ENCODE measurements at regions not wholly inside any gene's neighbourhood (a gene's known extent, or its start where the extent isn't known, plus 50 kb on each side); places are given as distances from the start of the nearest gene placed in this dataset.
"Not testable (repeated sequence)": the region's sequence is repeated elsewhere in the genome, so short reads cannot be mapped to it uniquely, and the experiment has no call there.

GRCh38 chr10:55989188-55989587 lies 371.9 kb downstream of the ZWINT start:
- no peak for DNase-seq
- intact Hi-C loops (cut with DNase I) = no loop called here
- no peak for ATAC-seq

- ATAC-seq (no peak), DNase-seq (no peak)
- intact Hi-C loops (cut with DNase I) = no loop called here
Observed at GRCh38 chr10:55979203-55979602, 381.9 kb downstream of the ZWINT start.

GRCh38 chr10:55966101-55966500 lies 395.0 kb downstream of the ZWINT start:
- intact Hi-C loops (cut with DNase I) = no loop called here
- ATAC-seq (peak in 1 of 2 donors; percentile 53), DNase-seq (no peak)

- ATAC-seq (no peak), DNase-seq (no peak)
- intact Hi-C loops (cut with DNase I) = no loop called here
Observed at GRCh38 chr10:55943403-55943802, 417.7 kb downstream of the ZWINT start.

GRCh38 chr10:55929291-55929690 lies 431.8 kb downstream of the ZWINT start:
- DNase-seq = no peak
- no peak for ATAC-seq
- intact Hi-C loops (cut with DNase I) = no loop called here

GRCh38 chr10:55899472-55900147 lies 461.4 kb downstream of the ZWINT start:
- intact Hi-C loops (cut with DNase I); ATAC-seq; DNase-seq: not testable (repeated sequence)

GRCh38 chr10:55897490-55897921 lies 463.6 kb downstream of the ZWINT start:
- intact Hi-C loops (cut with DNase I) = no loop called here
- DNase-seq (no peak), ATAC-seq (no peak)

GRCh38 chr10:55892276-55892675 lies 468.8 kb downstream of the ZWINT start:
- intact Hi-C loops (cut with DNase I) = no loop called here
- DNase-seq (no peak), ATAC-seq (no peak)

- intact Hi-C loops (cut with DNase I) = no loop called here
- DNase-seq (no peak), ATAC-seq (no peak)
Observed at GRCh38 chr10:55881588-55881987, 479.5 kb downstream of the ZWINT start.

GRCh38 chr10:55873485-55873884 lies 487.6 kb downstream of the ZWINT start:
- DNase-seq = no peak
- no peak for ATAC-seq
- intact Hi-C loops (cut with DNase I) = no loop called here

GRCh38 chr10:55870186-55870585 lies 490.9 kb downstream of the ZWINT start:
- no peak for ATAC-seq
- DNase-seq = no peak
- intact Hi-C loops (cut with DNase I) = no loop called here

GRCh38 chr10:55867848-55868247 lies 493.2 kb downstream of the ZWINT start:
- DNase-seq (no peak), ATAC-seq (no peak)
- intact Hi-C loops (cut with DNase I) = no loop called here

GRCh38 chr10:55858730-55859129 lies 502.3 kb downstream of the ZWINT start:
- no peak for DNase-seq
- intact Hi-C loops (cut with DNase I) = no loop called here
- ATAC-seq = no peak

GRCh38 chr10:55852900-55853299 lies 508.2 kb downstream of the ZWINT start:
- DNase-seq = no peak
- intact Hi-C loops (cut with DNase I) = no loop called here
- no peak for ATAC-seq

- DNase-seq = no peak
- no peak for ATAC-seq
- intact Hi-C loops (cut with DNase I) = no loop called here
Observed at GRCh38 chr10:55837273-55837672, 523.8 kb downstream of the ZWINT start.

- DNase-seq = no peak
- ATAC-seq = no peak
- intact Hi-C loops (cut with DNase I) = no loop called here
Observed at GRCh38 chr10:55822096-55822495, 539.0 kb downstream of the ZWINT start.

- intact Hi-C loops (cut with DNase I) = no loop called here
- no peak for ATAC-seq
- no peak for DNase-seq
Observed at GRCh38 chr10:55820478-55820877, 540.6 kb downstream of the ZWINT start.

- intact Hi-C loops (cut with DNase I) = no loop called here
- ATAC-seq (no peak), DNase-seq (no peak)
Observed at GRCh38 chr10:55820071-55820470, 541.0 kb downstream of the ZWINT start.

GRCh38 chr10:55813451-55814170 lies 547.4 kb downstream of the ZWINT start:
- no peak for ATAC-seq
- no peak for DNase-seq
- intact Hi-C loops (cut with DNase I) = no loop called here

- no peak for ATAC-seq
- DNase-seq = no peak
- intact Hi-C loops (cut with DNase I) = no loop called here
Observed at GRCh38 chr10:55803055-55803454, 558.0 kb downstream of the ZWINT start.

GRCh38 chr10:55801353-55801661 lies 559.8 kb downstream of the ZWINT start:
- intact Hi-C loops (cut with DNase I) = no loop called here
- no peak for ATAC-seq
- DNase-seq = no peak
